GM23338 (cell line): ENCODE measurements at regions not wholly inside any gene's neighbourhood (a gene's known extent, or its start where the extent isn't known, plus 50 kb on each side); places are given as distances from the start of the nearest gene placed in this dataset.

Experiments
- CTCF ChIP-seq, 2 experiments: fragments of 200-600 bp in 1 of 2; sonication (generic) in 1 of 2; conservative IDR thresholded peaks; 2 replicates each; pipeline versions ENCODE4 v1.5.1 to v1.6.1; 2016 to 2017; ENCODE audit warnings: antibody characterized with exemption in 2 of 2, low read depth in 2 of 2, mild to moderate bottlenecking in 2 of 2, moderate library complexity in 1 of 2
- ETS1 ChIP-seq: IDR thresholded peaks from 2 replicates; pipeline ENCODE4 v1.6.1; 2016; ENCODE audit warnings: antibody characterized with exemption
- EZH2phosphoT487 ChIP-seq: fragments of 200-600 bp; sonication (generic); IDR thresholded peaks from one replicate; pipeline ENCODE4 v1.8.1; 2018; ENCODE audit warnings: antibody characterized with exemption; ENCODE audit not compliant: unreplicated experiment
- REST ChIP-seq: IDR thresholded peaks from one replicate; pipeline ENCODE4 v1.6.1; 2018; ENCODE audit warnings: antibody characterized with exemption; ENCODE audit not compliant: unreplicated experiment
- ZNF114 ChIP-seq: fragments of 250-450 bp; sonication (Bioruptor Pico); IDR thresholded peaks from 2 replicates; pipeline ENCODE4 v1.5.0; 2020; ENCODE audit warnings: mild to moderate bottlenecking, moderate library complexity
- ZNF331 ChIP-seq: fragments of 250-450 bp; sonication (Bioruptor Pico); IDR thresholded peaks from 2 replicates; pipeline ENCODE4 v1.5.0; 2020; ENCODE audit warnings: low read depth, mild to moderate bottlenecking, moderate library complexity

- TF ChIP-seq CTCF (conservative IDR thresholded peaks at IDR 0.05; ENCODE audit: low read depth in 2 of 2) (no peak), ETS1 (no peak), REST (no peak), ZNF331 (CRISPR knock-in tag) (no peak), ZNF114 (CRISPR knock-in tag) (no peak), EZH2phosphoT487 (no peak)
Observed at GRCh38 chr17:77399319-77399957, 258.7 kb downstream of the SEC14L1 start.
